SK-N-SH treated with all-trans-retinoic acid at 6 μM for 48 hours (cell line): ENCODE measurements at regions not wholly inside any gene's neighbourhood (a gene's known extent, or its start where the extent isn't known, plus 50 kb on each side); places are given as distances from the start of the nearest gene placed in this dataset.

Source experiments
- ATAC-seq: fragments of 200-7000 bp; cut with Tn5 transposase; 3 replicates; pipeline ENCODE4 v1.9.1; 2020; ENCODE audit warnings: mild to moderate bottlenecking, moderate library complexity
- ARNTL ChIP-seq: fragments of 450-650 bp; formaldehyde crosslinking; IDR thresholded peaks from 2 replicates; pipeline ENCODE4 v1.5.0; 2020; ENCODE audit warnings: low read depth, mild to moderate bottlenecking, moderate library complexity, borderline replicate concordance
- ESRRG ChIP-seq: fragments of 250-450 bp; sonication (Bioruptor Pico); IDR thresholded peaks from 2 replicates; pipeline ENCODE4 v1.6.1; 2021; ENCODE audit warnings: mild to moderate bottlenecking
- GLIS3 ChIP-seq: fragments of 250-450 bp; sonication (Bioruptor Pico); IDR thresholded peaks from 2 replicates; pipeline ENCODE4 v1.5.0; 2020; ENCODE audit warnings: mild to moderate bottlenecking, moderate library complexity
- ISL1 ChIP-seq: fragments of 250-450 bp; sonication (Bioruptor Pico); IDR thresholded peaks from 2 replicates; pipeline ENCODE4 v2.1.2; 2022; ENCODE audit warnings: mild to moderate bottlenecking, moderate library complexity
- PPARA ChIP-seq: fragments of 250-450 bp; sonication (Bioruptor Pico); IDR thresholded peaks from 2 replicates; pipeline ENCODE4 v1.5.0; 2020; ENCODE audit warnings: mild to moderate bottlenecking, borderline replicate concordance
- RARB ChIP-seq: fragments of 250-450 bp; sonication (Bioruptor Pico); IDR thresholded peaks from 2 replicates; pipeline ENCODE4 v1.8.0; 2021; ENCODE audit warnings: mild to moderate bottlenecking, moderate library complexity
- SNAI2 ChIP-seq: fragments of 250-450 bp; sonication (Bioruptor Pico); IDR thresholded peaks from 2 replicates; pipeline ENCODE4 v1.5.0; 2020; ENCODE audit warnings: mild to moderate bottlenecking, moderate library complexity
- TCF4 ChIP-seq: fragments of 250-450 bp; sonication (Bioruptor Pico); IDR thresholded peaks from 2 replicates; pipeline ENCODE4 v1.8.0; 2021; ENCODE audit warnings: mild to moderate bottlenecking, moderate library complexity, borderline replicate concordance
- ZC3H10 ChIP-seq: fragments of 250-450 bp; sonication (Bioruptor Pico); IDR thresholded peaks from 2 replicates; pipeline ENCODE4 v1.5.1; 2021; ENCODE audit warnings: mild to moderate bottlenecking, moderate library complexity
- ZFP3 ChIP-seq: fragments of 250-450 bp; sonication (Bioruptor Pico); IDR thresholded peaks from 2 replicates; pipeline ENCODE4 v1.5.0; 2020; ENCODE audit warnings: mild to moderate bottlenecking, moderate library complexity
- ZFP30 ChIP-seq: fragments of 450-650 bp; formaldehyde crosslinking; IDR thresholded peaks from 2 replicates; pipeline ENCODE4 v1.5.0; 2022; ENCODE audit warnings: mild to moderate bottlenecking, moderate library complexity
- ZNF565 ChIP-seq: fragments of 450-650 bp; formaldehyde crosslinking; conservative IDR thresholded peaks from 2 replicates; pipeline ENCODE4 v1.5.0; 2020; ENCODE audit warnings: low read depth, mild to moderate bottlenecking, moderate library complexity
- ZNF70 ChIP-seq: fragments of 450-650 bp; formaldehyde crosslinking; IDR thresholded peaks from 2 replicates; pipeline ENCODE4 v1.5.0; 2020; ENCODE audit warnings: mild to moderate bottlenecking, moderate library complexity
- ZNF8 ChIP-seq: fragments of 450-650 bp; formaldehyde crosslinking; IDR thresholded peaks from 2 replicates; pipeline ENCODE4 v1.5.0; 2020; ENCODE audit warnings: mild to moderate bottlenecking, moderate library complexity
- TF ChIP-seq, protein P1 (sequence below): fragments of 250-450 bp; sonication (Bioruptor Pico); IDR thresholded peaks from 2 replicates; pipeline ENCODE4 v1.5.1; 2020; ENCODE audit warnings: low read depth, mild to moderate bottlenecking, moderate library complexity
- TF ChIP-seq, protein P2 (sequence below): fragments of 250-450 bp; sonication (Bioruptor Pico); IDR thresholded peaks from 2 replicates; pipeline ENCODE4 v1.8.0; 2020; ENCODE audit warnings: mild to moderate bottlenecking, moderate library complexity, borderline replicate concordance
- TF ChIP-seq, protein P3 (sequence below): fragments of 250-450 bp; sonication (Bioruptor Pico); IDR thresholded peaks from 2 replicates; pipeline ENCODE4 v1.5.0; 2020; ENCODE audit warnings: mild to moderate bottlenecking, moderate library complexity
- TF ChIP-seq, protein P4 (sequence below): fragments of 250-450 bp; sonication (Bioruptor Pico); IDR thresholded peaks from 2 replicates; pipeline ENCODE4 v1.5.1; 2021; ENCODE audit warnings: mild to moderate bottlenecking, moderate library complexity
- TF ChIP-seq, protein P5 (sequence below): fragments of 250-450 bp; sonication (Bioruptor Pico); IDR thresholded peaks from 2 replicates; pipeline ENCODE4 v1.8.0; 2021; ENCODE audit warnings: low read depth, mild to moderate bottlenecking, moderate library complexity, borderline replicate concordance

DNA sequence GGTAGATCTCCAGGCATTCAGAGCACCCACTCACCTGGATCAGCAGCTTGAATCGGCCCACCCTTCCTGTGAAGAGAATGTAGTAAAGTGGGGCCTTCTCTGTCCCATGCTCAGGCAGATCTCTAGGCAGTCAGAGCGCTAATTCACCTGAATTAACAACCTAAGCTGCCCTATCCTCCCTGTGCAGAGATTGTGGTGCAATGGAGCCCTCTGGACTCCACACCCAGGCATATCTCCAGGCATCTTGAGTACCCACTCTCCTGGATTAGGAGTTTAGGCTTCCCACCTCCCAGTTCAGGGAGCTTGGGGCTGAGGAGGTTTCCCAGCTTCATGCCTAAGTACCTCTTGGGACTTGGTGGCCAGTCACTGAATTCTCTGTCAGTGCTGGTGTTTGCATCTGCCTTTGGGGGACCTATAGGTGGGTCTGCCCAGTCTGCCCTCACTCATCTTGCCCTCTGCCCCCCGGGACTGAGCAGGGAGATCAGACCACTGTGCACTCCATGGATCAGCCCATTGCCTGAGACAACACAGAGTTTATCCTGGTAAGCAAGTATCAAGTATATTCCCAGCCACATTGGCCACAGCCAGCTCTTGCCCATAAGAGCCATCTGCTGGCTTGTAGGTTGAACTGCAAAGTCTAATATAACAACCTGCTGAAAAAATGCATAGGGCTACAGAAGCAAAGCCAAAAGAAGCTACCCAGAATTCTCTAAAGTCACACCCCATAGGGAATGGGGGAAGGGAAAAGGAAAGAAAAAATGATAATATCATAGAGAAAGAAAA lies 372.9 kb downstream of the KLHL13 start (continued):
- no peak for TF ChIP-seq ESRRG (CRISPR knock-in tag)
- TF ChIP-seq, protein P1, sequence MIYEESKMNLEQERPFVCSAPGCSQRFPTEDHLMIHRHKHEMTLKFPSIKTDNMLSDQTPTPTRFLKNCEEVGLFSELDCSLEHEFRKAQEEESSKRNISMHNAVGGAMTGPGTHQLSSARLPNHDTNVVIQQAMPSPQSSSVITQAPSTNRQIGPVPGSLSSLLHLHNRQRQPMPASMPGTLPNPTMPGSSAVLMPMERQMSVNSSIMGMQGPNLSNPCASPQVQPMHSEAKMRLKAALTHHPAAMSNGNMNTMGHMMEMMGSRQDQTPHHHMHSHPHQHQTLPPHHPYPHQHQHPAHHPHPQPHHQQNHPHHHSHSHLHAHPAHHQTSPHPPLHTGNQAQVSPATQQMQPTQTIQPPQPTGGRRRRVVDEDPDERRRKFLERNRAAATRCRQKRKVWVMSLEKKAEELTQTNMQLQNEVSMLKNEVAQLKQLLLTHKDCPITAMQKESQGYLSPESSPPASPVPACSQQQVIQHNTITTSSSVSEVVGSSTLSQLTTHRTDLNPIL (CRISPR knock-in tag) = no peak

DNA sequence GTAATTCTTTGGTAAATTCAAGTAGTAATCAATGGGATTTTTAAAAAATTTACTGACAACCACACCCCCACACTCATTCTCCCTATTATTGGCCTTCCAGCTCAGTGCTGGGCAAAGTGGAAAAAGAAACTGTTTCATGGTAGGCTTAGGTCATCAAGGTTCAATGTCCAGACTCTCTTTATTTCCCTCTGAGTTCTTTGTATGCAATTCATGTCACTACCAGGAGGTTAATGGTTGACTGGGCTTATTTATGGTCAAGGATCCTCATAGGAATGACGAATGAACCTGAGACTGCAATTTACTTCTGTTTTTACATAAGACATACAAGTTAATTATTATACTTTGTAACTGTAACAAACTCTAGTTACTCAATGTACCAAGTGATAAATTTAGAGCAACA lies 403.2 kb downstream of the KLHL13 start:
- no peak for ATAC-seq
- TF ChIP-seq, protein P2, sequence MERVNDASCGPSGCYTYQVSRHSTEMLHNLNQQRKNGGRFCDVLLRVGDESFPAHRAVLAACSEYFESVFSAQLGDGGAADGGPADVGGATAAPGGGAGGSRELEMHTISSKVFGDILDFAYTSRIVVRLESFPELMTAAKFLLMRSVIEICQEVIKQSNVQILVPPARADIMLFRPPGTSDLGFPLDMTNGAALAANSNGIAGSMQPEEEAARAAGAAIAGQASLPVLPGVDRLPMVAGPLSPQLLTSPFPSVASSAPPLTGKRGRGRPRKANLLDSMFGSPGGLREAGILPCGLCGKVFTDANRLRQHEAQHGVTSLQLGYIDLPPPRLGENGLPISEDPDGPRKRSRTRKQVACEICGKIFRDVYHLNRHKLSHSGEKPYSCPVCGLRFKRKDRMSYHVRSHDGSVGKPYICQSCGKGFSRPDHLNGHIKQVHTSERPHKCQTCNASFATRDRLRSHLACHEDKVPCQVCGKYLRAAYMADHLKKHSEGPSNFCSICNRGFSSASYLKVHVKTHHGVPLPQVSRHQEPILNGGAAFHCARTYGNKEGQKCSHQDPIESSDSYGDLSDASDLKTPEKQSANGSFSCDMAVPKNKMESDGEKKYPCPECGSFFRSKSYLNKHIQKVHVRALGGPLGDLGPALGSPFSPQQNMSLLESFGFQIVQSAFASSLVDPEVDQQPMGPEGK (CRISPR knock-in tag) = no peak
- no peak for TF ChIP-seq RARB (CRISPR knock-in tag)
- TF ChIP-seq PPARA (CRISPR knock-in tag) = no peak
- TF ChIP-seq, protein P3, sequence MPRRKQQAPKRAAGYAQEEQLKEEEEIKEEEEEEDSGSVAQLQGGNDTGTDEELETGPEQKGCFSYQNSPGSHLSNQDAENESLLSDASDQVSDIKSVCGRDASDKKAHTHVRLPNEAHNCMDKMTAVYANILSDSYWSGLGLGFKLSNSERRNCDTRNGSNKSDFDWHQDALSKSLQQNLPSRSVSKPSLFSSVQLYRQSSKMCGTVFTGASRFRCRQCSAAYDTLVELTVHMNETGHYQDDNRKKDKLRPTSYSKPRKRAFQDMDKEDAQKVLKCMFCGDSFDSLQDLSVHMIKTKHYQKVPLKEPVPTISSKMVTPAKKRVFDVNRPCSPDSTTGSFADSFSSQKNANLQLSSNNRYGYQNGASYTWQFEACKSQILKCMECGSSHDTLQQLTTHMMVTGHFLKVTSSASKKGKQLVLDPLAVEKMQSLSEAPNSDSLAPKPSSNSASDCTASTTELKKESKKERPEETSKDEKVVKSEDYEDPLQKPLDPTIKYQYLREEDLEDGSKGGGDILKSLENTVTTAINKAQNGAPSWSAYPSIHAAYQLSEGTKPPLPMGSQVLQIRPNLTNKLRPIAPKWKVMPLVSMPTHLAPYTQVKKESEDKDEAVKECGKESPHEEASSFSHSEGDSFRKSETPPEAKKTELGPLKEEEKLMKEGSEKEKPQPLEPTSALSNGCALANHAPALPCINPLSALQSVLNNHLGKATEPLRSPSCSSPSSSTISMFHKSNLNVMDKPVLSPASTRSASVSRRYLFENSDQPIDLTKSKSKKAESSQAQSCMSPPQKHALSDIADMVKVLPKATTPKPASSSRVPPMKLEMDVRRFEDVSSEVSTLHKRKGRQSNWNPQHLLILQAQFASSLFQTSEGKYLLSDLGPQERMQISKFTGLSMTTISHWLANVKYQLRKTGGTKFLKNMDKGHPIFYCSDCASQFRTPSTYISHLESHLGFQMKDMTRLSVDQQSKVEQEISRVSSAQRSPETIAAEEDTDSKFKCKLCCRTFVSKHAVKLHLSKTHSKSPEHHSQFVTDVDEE (CRISPR knock-in tag) = no peak

DNA sequence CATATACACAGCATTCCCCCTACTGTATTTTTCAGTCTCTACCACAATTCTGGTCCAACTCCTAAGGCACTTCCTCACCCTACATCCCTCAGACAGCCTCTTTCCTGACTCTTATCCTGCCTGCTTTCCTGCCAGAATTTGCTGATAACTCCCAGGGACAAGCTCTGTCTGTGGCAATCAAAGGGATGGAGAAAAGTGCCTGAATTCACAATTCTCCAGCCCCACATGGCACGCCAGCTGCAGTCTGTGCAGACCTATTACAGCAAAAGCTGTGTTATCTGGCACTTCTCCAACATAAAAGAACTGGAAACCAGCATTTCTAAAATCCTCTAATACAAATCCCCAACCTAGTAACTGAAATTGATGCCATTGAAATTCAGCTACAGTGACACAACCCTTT lies 404.8 kb downstream of the KLHL13 start:
- TF ChIP-seq ZNF8 (CRISPR knock-in tag) (peak; percentile 43; the same call in 1 of the 2 replicates), RARB (CRISPR knock-in tag) (no peak)
- TF ChIP-seq, all 23 proteins: peak for 1

DNA sequence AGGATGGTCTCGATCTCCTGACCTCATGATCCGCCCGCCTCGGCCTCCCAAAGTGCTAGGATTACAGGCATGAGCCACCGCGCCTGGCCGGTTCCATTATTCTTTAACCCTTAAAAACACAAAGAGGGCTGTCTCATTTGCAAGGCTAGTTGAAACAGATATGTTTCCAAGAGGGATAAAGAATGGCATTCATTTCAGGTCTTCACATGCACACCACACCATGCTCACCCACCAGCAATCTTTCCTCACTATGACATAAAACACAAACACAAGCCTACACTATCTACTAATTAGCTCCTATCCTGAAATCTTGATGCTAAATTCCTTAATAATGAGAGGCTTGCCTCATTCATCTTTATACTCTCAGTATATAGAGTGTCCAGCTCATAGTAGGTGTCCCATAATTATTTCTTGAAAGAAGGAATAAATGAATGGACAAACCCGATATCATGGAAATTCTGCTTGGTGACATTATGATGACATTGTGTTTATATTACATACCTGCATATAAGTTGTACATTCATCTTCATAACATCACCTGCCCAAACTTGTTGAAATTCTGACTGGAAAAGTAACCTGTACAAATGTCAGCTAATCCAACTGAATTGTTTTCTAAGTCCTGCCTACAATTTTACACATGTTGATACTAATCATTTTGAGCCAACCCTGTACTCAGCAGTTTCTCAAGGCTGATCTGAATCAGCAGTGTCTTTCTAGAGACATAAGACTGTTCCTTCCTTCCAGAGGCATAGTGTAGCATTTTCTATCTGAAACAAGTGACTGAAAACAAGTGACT lies 408.5 kb downstream of the KLHL13 start:
- TF ChIP-seq ZNF565 (CRISPR knock-in tag) = no peak
- no peak for TF ChIP-seq RARB (CRISPR knock-in tag)
- no peak for TF ChIP-seq SNAI2 (CRISPR knock-in tag)
- TF ChIP-seq, protein P4, sequence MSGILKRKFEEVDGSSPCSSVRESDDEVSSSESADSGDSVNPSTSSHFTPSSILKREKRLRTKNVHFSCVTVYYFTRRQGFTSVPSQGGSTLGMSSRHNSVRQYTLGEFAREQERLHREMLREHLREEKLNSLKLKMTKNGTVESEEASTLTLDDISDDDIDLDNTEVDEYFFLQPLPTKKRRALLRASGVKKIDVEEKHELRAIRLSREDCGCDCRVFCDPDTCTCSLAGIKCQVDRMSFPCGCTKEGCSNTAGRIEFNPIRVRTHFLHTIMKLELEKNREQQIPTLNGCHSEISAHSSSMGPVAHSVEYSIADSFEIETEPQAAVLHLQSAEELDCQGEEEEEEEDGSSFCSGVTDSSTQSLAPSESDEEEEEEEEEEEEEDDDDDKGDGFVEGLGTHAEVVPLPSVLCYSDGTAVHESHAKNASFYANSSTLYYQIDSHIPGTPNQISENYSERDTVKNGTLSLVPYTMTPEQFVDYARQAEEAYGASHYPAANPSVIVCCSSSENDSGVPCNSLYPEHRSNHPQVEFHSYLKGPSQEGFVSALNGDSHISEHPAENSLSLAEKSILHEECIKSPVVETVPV = no peak
- TF ChIP-seq ZFP3 (CRISPR knock-in tag) = no peak
- no peak for TF ChIP-seq ZC3H10
- no peak for TF ChIP-seq ARNTL (CRISPR knock-in tag)
- no peak for TF ChIP-seq TCF4
- no peak for TF ChIP-seq ZFP30 (CRISPR knock-in tag)
- no peak for TF ChIP-seq ISL1 (CRISPR knock-in tag)
- TF ChIP-seq GLIS3 (CRISPR knock-in tag) = no peak
- TF ChIP-seq ZNF70 (CRISPR knock-in tag) = no peak
- TF ChIP-seq, protein P3 (CRISPR knock-in tag) = no peak
- no peak for TF ChIP-seq PPARA (CRISPR knock-in tag)
- TF ChIP-seq, protein P1 (CRISPR knock-in tag) = no peak
- TF ChIP-seq, protein P5, sequence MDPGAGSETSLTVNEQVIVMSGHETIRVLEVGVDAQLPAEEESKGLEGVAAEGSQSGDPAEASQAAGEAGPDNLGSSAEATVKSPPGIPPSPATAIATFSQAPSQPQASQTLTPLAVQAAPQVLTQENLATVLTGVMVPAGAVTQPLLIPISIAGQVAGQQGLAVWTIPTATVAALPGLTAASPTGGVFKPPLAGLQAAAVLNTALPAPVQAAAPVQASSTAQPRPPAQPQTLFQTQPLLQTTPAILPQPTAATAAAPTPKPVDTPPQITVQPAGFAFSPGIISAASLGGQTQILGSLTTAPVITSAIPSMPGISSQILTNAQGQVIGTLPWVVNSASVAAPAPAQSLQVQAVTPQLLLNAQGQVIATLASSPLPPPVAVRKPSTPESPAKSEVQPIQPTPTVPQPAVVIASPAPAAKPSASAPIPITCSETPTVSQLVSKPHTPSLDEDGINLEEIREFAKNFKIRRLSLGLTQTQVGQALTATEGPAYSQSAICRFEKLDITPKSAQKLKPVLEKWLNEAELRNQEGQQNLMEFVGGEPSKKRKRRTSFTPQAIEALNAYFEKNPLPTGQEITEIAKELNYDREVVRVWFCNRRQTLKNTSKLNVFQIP (CRISPR knock-in tag) = no peak
- ATAC-seq = no peak

More for the DNA sequence above, 404.8 kb downstream of the KLHL13 start:
- no peak; the same call in 2 of the 3 replicates for ATAC-seq
